Effector CD8-positive, alpha-beta T cell (primary cell): ENCODE measurements at regions not wholly inside any gene's neighbourhood (a gene's known extent, or its start where the extent isn't known, plus 50 kb on each side); places are given as distances from the start of the nearest gene placed in this dataset.
"Not testable (repeated sequence)": the region's sequence is repeated elsewhere in the genome, so short reads cannot be mapped to it uniquely, and the experiment has no call there.

ENCODE experiments used
- DNase-seq: peaks from one replicate; lab custom pipeline; 2025; lab: John Stamatoyannopoulos, UW

DNA sequence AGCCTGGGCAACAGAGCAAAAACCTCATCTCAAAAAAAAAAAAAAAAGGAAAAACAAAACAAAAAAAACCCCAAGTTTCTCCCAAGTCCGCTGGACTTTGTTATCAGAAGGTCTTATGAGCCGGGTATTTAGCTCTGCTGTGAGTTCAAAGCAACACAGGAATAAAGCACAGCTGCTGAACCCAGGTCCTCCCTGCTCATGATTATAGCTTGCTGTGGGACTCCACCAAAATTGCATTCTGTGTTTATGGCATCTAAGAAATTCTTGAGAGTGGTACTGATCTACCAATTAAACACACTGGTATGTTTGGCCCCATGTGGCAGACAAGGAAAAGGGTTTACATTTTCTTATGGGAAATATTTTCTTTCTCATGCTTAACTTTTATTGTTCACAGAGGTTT lies 93.6 kb upstream of the NEDD9 start:
- no peak for DNase-seq

- no peak for DNase-seq
Measured at GRCh38 chr6:11324453-11325015, 92.1 kb upstream of the NEDD9 start.

DNA sequence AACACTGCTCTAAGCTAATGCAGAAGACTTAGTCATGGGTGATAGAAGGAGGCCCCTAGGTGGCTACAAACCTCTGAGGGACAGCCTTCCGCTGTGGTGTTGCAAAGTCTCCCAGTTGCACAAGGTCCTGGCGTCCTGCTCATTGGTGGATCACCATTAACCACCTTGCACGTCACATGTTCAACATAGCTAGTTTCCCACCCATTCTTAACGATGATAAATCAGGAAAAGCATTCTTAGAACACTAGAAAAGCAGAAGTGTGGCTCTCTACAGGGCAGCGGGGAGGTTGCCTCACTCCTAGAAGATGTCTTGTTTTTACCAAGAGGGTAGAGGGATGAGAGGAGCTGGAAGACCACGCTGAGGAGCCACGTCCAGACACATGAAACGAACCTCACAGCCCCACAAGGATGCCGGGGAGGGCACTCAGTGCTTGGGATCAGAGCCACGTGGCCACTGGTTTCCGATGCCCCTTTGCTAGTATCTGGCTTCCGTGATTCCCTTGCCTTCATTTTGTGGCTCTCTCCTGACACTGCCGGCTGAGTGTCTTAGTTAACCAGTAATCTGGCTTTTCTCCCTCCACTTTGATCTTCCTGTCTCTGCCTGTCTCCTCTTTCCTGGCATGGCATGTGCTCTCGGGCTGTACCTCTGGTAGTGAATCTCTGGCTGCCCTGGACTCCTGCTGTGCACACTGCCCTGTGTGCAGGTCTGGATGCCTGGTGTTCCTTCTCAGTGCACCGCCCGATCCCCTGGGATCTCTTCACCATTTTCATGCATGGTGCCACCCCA lies 91.4 kb upstream of the NEDD9 start:
- DNase-seq = no peak

- no peak for DNase-seq
Measured at GRCh38 chr6:11322252-11322885, 89.9 kb upstream of the NEDD9 start.

DNA sequence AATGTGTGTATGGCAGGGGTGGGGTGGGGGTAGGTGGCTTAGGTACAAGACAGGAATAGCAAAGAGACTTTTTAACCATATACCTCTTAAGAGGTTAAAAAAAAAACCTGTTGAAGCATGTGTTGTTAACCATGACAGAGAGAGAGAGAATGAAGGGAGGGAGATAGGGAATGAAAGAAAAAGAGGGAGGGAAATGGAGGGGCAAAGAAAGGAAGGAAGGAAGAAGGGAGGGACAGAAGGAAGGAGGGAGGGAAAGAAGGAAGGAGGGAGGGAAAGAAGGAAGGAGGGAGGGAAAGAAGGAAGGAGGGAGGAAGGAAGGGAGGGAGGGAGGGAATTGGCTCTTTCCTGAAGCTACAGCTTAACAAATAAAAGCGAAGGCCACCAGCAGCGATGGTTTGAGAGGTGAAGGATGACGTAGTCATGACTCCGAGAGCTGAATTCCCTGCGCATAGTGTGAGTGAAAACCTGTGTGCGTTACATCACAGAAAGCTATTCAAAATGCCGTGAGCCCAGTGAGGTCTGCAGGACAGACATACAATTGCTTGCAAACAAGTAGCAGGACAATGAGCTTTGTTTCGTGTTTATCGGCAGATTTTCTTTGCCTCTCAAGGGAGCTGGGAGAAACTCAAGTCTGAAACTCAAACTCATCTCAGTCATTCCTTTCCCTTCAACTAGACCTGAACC lies 88.6 kb upstream of the NEDD9 start:
- DNase-seq = no peak

GRCh38 chr6:11318835-11319813 lies 86.7 kb upstream of the NEDD9 start:
- no peak for DNase-seq

- peak; percentile 3 for DNase-seq
Measured at GRCh38 chr6:11317885-11318771, 85.7 kb upstream of the NEDD9 start.

DNA sequence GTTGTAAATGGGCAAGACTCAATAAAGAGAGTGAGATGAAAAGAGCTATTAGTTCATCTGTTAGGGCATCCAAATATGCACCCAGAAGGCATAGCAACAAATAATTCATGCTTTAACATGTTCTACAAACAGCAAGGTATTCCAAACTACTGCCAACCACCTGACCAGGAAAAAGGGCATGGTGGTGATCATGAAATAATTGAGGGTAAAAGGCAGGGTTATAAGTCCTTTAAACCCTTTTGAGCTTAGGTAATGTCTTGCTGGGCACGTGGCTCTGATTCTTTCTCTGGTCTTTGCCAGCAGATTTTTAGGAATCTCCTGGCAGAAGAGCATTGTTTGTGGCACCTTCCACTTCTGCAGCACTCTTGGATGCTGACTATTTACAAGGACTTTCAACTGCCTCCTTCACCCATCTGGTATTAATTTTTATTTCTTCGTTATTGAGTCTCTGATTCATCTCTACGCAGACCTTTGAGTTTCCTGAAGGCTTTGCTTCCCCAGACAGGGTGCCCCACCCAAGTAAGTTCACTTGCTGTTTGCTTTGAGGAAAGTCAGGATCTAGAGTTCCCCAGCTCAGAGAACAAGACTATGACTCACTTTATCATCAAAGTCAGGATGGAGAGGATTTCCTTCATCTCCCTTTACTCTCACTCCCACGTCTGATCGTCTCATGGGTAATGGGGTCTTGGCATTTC lies 83.4 kb upstream of the NEDD9 start:
- no peak for DNase-seq

- DNase-seq = no peak
Measured at GRCh38 chr6:11313207-11313606, 80.7 kb upstream of the NEDD9 start.

DNA sequence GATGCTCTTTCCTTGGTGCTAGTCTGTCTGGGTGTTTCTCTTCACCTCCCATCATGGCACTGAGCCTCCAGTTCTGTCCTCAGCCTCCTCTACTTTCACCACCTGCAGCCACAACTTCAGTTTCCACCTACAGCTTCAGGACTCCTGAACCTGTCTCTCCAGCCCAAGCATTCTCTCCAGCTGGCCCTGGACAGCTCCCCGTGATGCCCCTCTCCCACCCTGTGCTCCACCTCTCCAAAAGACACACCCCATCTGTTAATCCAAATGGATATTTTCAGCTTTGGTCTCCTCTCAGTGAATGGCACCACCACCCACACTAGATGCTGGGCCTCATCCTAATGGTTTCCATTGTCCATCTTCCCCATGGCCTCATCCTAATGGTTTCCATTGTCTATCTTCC lies 79.5 kb upstream of the NEDD9 start:
- no peak for DNase-seq

DNA sequence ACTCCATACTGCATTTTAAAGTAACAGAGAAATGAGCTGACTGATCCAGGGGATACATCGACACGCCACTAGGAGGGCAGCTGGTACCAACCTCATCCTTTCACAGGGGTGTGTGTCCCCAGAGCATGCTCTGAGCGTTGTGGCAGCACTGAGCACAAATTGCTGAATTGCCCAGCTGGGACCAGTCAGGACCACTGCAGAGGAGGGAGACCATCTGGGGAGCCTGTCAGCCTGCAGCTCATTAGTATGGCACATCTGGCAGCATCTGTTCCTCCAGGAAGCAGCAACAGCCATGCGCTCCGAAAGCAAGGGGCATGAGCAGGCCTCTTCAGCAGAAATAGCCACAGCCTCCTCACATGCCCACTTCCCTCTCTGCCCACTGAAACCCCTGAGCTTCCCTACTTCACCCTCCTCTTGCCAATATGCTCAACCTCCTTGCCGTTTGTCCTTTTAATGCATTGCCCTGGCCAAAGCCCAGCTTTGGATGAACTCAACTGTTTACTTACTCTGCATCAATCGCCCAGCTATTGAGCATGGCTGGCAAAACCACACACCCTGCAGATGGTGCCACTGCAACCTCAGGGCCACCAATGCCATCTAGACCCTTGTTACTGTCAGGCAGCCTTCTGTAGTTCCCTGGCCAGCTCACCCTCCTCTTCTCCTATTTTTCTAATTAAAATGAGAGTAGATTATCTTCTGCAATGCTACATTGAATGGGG lies 77.6 kb upstream of the NEDD9 start:
- no peak for DNase-seq

GRCh38 chr6:11307226-11307625 lies 74.8 kb upstream of the NEDD9 start:
- DNase-seq = no peak

- no peak for DNase-seq
Measured at GRCh38 chr6:11304946-11305345, 72.5 kb upstream of the NEDD9 start.

DNA sequence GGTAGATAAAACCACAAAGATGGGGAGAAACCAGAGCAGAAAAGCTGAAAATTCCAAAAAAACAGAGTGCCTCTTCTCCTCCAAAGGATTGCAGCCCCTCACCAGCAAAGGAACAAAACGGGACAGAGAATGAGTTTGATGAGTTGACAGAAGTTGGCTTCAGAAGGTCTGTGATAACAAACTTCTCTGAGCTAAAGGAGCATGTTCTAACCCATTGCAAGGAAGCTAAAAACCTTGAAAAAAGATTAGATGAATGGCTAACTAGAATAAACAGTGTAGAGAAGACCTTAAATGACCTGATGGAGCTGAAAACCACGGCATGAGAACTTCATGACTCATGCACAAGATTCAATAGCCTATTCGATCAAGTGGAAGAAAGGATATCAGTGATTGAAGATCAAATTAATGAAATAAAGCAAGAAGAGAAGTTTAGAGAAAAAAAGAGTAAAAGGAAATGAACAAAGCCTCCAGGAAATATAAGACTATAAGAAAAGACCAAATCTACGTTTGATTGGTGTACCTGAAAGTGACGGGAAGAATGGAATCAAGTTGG lies 67.5 kb upstream of the NEDD9 start:
- not testable (repeated sequence) for DNase-seq

DNA sequence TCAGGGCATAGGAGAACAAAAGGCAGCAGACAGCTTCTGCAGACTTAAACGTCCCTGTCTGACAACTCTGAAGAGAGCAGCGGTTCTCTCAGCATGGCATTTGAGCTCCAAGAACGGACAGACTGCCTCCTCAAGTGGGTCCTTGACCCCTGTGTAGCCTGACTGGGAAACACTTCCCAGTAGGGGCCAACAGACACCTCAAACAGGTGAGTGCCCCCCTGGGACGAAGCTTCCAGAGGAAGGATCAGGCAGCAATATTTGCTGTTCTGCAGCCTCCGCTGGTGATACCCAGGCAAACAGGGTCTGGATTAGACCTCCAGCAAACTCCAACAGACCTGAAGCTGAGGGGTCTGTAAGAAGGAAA lies 66.9 kb upstream of the NEDD9 start:
- not testable (repeated sequence) for DNase-seq

- DNase-seq = no peak
Measured at GRCh38 chr6:11298651-11299420, 66.4 kb upstream of the NEDD9 start.

DNA sequence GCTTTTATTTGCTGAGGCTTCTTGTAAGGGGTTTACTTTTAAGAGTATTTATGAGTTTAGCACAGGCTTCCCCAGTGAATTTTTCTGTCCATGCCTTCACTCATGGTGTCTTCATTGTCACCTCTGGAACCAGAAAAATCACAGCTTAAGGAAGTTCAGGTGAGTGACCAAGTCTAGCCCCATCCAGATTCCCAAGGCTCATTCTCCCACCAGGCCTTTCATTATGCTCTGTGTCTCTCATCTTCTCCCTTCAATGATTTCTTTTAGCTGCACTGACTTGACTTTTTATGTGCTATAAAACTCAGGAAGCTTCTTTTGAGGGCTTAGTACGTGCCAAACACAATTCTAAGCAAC lies 64.9 kb upstream of the NEDD9 start:
- no peak for DNase-seq
